Fibroblast of lung (primary cell): ENCODE measurements at regions not wholly inside any gene's neighbourhood (a gene's known extent, or its start where the extent isn't known, plus 50 kb on each side); places are given as distances from the start of the nearest gene placed in this dataset.

Experiments
- EZH2 ChIP-seq: IDR thresholded peaks from 2 replicates; pipeline ENCODE4 v1.5.1; 2012; ENCODE audit warnings: low read length, control low read depth, mild to moderate bottlenecking; ENCODE audit errors: missing control alignments
- TF ChIP-seq, protein P1 (sequence below), 2 donors: IDR thresholded peaks in 1 of 2; conservative IDR thresholded peaks in 1 of 2; 1 replicate in 1 of 2; 2 replicates in 1 of 2; pipeline ENCODE4 v1.5.1; 2011 to 2012; ENCODE audit warnings: low read length in 2 of 2, control low read depth in 1 of 2, inconsistent platforms in 1 of 2, low read depth in 1 of 2, mild to moderate bottlenecking in 1 of 2

DNA sequence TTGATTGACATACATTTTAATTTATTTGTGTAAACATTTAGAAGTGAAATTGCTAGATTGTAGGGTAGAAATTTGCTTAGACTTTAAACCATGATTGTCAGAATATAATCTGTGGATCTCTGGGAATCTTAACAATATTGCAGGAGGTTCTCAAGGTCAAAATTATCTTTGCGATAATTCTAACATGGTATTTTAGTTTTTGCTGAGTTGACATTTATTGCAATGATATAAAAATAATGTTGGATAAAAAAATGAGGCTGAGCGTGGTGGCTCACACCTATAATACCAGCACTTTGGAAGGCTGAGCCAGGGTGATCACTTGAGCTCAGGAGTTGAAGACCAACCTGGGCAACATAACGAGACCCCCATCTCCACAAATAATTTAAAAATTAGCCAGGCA lies 70.3 kb upstream of the SGCD start:
- TF ChIP-seq, protein P1, sequence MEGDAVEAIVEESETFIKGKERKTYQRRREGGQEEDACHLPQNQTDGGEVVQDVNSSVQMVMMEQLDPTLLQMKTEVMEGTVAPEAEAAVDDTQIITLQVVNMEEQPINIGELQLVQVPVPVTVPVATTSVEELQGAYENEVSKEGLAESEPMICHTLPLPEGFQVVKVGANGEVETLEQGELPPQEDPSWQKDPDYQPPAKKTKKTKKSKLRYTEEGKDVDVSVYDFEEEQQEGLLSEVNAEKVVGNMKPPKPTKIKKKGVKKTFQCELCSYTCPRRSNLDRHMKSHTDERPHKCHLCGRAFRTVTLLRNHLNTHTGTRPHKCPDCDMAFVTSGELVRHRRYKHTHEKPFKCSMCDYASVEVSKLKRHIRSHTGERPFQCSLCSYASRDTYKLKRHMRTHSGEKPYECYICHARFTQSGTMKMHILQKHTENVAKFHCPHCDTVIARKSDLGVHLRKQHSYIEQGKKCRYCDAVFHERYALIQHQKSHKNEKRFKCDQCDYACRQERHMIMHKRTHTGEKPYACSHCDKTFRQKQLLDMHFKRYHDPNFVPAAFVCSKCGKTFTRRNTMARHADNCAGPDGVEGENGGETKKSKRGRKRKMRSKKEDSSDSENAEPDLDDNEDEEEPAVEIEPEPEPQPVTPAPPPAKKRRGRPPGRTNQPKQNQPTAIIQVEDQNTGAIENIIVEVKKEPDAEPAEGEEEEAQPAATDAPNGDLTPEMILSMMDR (conservative IDR thresholded peaks at IDR 0.05 in 1 of 2, IDR thresholded peaks at IDR 0.05 in 1 of 2; ENCODE audit: low read depth in 1 of 2, low read length in 2 of 2): no peak
- no peak for TF ChIP-seq EZH2
